Right ventricle myocardium inferior (tissue), 1 donor: ENCODE measurements at regions not wholly inside any gene's neighbourhood (a gene's known extent, or its start where the extent isn't known, plus 50 kb on each side); places are given as distances from the start of the nearest gene placed in this dataset.

ENCODE experiments used
- ATAC-seq: fragments of 200-7000 bp; cut with Tn5 transposase; one replicate; pipeline ENCODE4 v1.9.1; 2020; ENCODE audit warnings: mild to moderate bottlenecking, moderate library complexity
- DNase-seq: peaks from one replicate; pipeline ENCODE4 v3.0.0; 2021; ENCODE audit errors: missing footprints
- intact Hi-C: fragments of 100-400 bp; cut with DNase I; formaldehyde crosslinking; loops from one replicate; pipeline ENCODE4 v1.11.0; 2022
- donor health status: DM: no; HTN: yes; CAD: no; lungs with severe emphysema.

GRCh38 chr12:105783983-105784947, 354.5 kb downstream of the NUAK1 start:
- intact Hi-C loops: no loop called here
- peak; percentile 31 for ATAC-seq
- peak; percentile 37 for DNase-seq

- intact Hi-C loops: no loop called here
- ATAC-seq: no peak
- DNase-seq: no peak
Observed at GRCh38 chr12:105793421-105793820, 345.3 kb downstream of the NUAK1 start.

GRCh38 chr12:105798256-105798845, 340.4 kb downstream of the NUAK1 start:
- DNase-seq: no peak
- intact Hi-C loops: no loop called here
- ATAC-seq: no peak

- intact Hi-C loops: no loop called here
- DNase-seq: no peak
- ATAC-seq: no peak
Observed at GRCh38 chr12:105799103-105799502, 339.7 kb downstream of the NUAK1 start.

GRCh38 chr12:105801351-105801750, 337.4 kb downstream of the NUAK1 start:
- no peak for ATAC-seq
- intact Hi-C loops: loop anchor here (10.0 kb wide), 1 partner anchor 333 kb away; the partner anchor contains the start of gene NUAK1
- no peak for DNase-seq

- no peak for ATAC-seq
- intact Hi-C loops: loop anchor here (10.0 kb wide), 1 partner anchor 332 kb away; the partner anchor contains the start of gene NUAK1
- no peak for DNase-seq
Observed at GRCh38 chr12:105803292-105803691, 335.5 kb downstream of the NUAK1 start.

GRCh38 chr12:105804591-105805265, 334.0 kb downstream of the NUAK1 start:
- DNase-seq (no peak), ATAC-seq (no peak)
- intact Hi-C loops: loop anchor here (10.0 kb wide), 1 partner anchor 330 kb away; the partner anchor contains the start of gene NUAK1

GRCh38 chr12:105805730-105806399, 332.9 kb downstream of the NUAK1 start:
- DNase-seq: peak; percentile 60
- ATAC-seq: peak; percentile 54
- intact Hi-C loops: loop anchor here (10.0 kb wide), 1 partner anchor 329 kb away; the partner anchor contains the start of gene NUAK1

GRCh38 chr12:105806400-105806770, 332.4 kb downstream of the NUAK1 start:
- DNase-seq: no peak
- no peak for ATAC-seq
- intact Hi-C loops: loop anchor here (10.0 kb wide), 1 partner anchor 328 kb away; the partner anchor contains the start of gene NUAK1

GRCh38 chr12:105812366-105812765, 326.4 kb downstream of the NUAK1 start:
- intact Hi-C loops: no loop called here
- no peak for DNase-seq
- ATAC-seq: no peak

GRCh38 chr12:105813201-105813600, 325.6 kb downstream of the NUAK1 start:
- intact Hi-C loops: no loop called here
- ATAC-seq (no peak), DNase-seq (no peak)

GRCh38 chr12:105814283-105814682, 324.5 kb downstream of the NUAK1 start:
- intact Hi-C loops: no loop called here
- ATAC-seq: peak; percentile 50

GRCh38 chr12:105819549-105819948, 319.2 kb downstream of the NUAK1 start:
- no peak for DNase-seq
- intact Hi-C loops: no loop called here
- ATAC-seq: no peak

More at GRCh38 chr12:105814283-105814682, 324.5 kb downstream of the NUAK1 start:
- DNase-seq: no peak

- DNase-seq: no peak
- intact Hi-C loops: loop anchor here (5.0 kb wide), 3 partner anchors 102 to 317 kb away; partner anchors contain the start of gene NUAK1
- ATAC-seq: peak; percentile 82
Observed at GRCh38 chr12:105820429-105821125, 318.2 kb downstream of the NUAK1 start.

GRCh38 chr12:105822131-105823105, 316.3 kb downstream of the NUAK1 start:
- DNase-seq (no peak), ATAC-seq (no peak)
- intact Hi-C loops: loop anchor here (5.0 kb wide), 3 partner anchors 100 to 315 kb away; partner anchors contain the start of gene NUAK1

- ATAC-seq (no peak), DNase-seq (no peak)
- intact Hi-C loops: loop anchor here (5.0 kb wide), 3 partner anchors 98 to 313 kb away; partner anchors contain the start of gene NUAK1
Observed at GRCh38 chr12:105823810-105824209, 314.9 kb downstream of the NUAK1 start.

- intact Hi-C loops: no loop called here
- no peak for DNase-seq
- ATAC-seq: no peak
Observed at GRCh38 chr12:105825141-105825540, 313.6 kb downstream of the NUAK1 start.
